GM23248 (cell line): ENCODE measurements at regions not wholly inside any gene's neighbourhood (a gene's known extent, or its start where the extent isn't known, plus 50 kb on each side); places are given as distances from the start of the nearest gene placed in this dataset.
"Not testable (repeated sequence)": the region's sequence is repeated elsewhere in the genome, so short reads cannot be mapped to it uniquely, and the experiment has no call there.

Experiments used
- DNase-seq: peaks from one replicate; pipeline ENCODE4 v3.0.0-alpha.2; 2015
- H2AFZ ChIP-seq: fragments of 200-600 bp; sonication (generic); 2 replicates; pipeline ENCODE4 v1.6.1; 2016; ENCODE audit warnings: antibody characterized with exemption
- H3F3A ChIP-seq: fragments of 200-600 bp; sonication (generic); 2 replicates; pipeline ENCODE4 v1.6.1; 2016; ENCODE audit warnings: mild to moderate bottlenecking, antibody characterized with exemption, mixed run types; ENCODE audit not compliant: insufficient read depth
- H3K27ac ChIP-seq: fragments of 200-600 bp; sonication (generic); 2 replicates; pipeline ENCODE4 v1.5.1; 2016; ENCODE audit warnings: mild to moderate bottlenecking
- H3K27me3 ChIP-seq: fragments of 200-600 bp; sonication (generic); replicated peaks from 2 replicates; pipeline ENCODE4 v1.6.1; 2016; ENCODE audit warnings: mild to moderate bottlenecking; ENCODE audit not compliant: insufficient read depth
- H3K36me3 ChIP-seq: fragments of 200-600 bp; sonication (generic); 2 replicates; pipeline ENCODE4 v1.6.1; 2016; ENCODE audit warnings: low read depth, mild to moderate bottlenecking
- H3K4me1 ChIP-seq: fragments of 200-600 bp; sonication (generic); 2 replicates; pipeline ENCODE4 v1.6.1; 2016; ENCODE audit warnings: mild to moderate bottlenecking; ENCODE audit not compliant: insufficient read depth
- H3K4me2 ChIP-seq: fragments of 200-600 bp; sonication (generic); one replicate; pipeline ENCODE4 v1.6.1; 2016; ENCODE audit warnings: mild to moderate bottlenecking; ENCODE audit not compliant: unreplicated experiment
- H3K4me3 ChIP-seq: fragments of 200-600 bp; sonication (generic); 2 replicates; pipeline ENCODE4 v1.5.1; 2016; ENCODE audit warnings: mild to moderate bottlenecking
- H3K79me2 ChIP-seq: fragments of 200-600 bp; sonication (generic); 2 replicates; pipeline ENCODE4 v1.6.1; 2016; ENCODE audit warnings: mild to moderate bottlenecking; ENCODE audit not compliant: insufficient read depth
- H3K9ac ChIP-seq: fragments of 200-600 bp; sonication (generic); 2 replicates; pipeline ENCODE4 v1.6.1; 2016; ENCODE audit warnings: mild to moderate bottlenecking
- H3K9me2 ChIP-seq: fragments of 200-600 bp; sonication (generic); 2 replicates; pipeline ENCODE4 v1.6.1; 2016; ENCODE audit warnings: mixed run types, mild to moderate bottlenecking, moderate library complexity; ENCODE audit not compliant: insufficient read depth
- H3K9me3 ChIP-seq: fragments of 200-600 bp; sonication (generic); one replicate; pipeline ENCODE4 v1.6.1; 2017; ENCODE audit warnings: low read depth
- H4K20me1 ChIP-seq: fragments of 200-600 bp; sonication (generic); 2 replicates; pipeline ENCODE4 v1.6.0; 2016; ENCODE audit not compliant: insufficient read depth
- EZH2 ChIP-seq: fragments of 200-600 bp; sonication (generic); IDR thresholded peaks from 2 replicates; pipeline ENCODE4 v1.6.1; 2018; ENCODE audit warnings: antibody characterized with exemption, mild to moderate bottlenecking; ENCODE audit not compliant: insufficient read depth, poor library complexity, severe bottlenecking
- EZH2phosphoT487 ChIP-seq: fragments of 200-600 bp; sonication (generic); IDR thresholded peaks from 2 replicates; pipeline ENCODE4 v1.6.1; 2018; ENCODE audit warnings: antibody characterized with exemption, moderate library complexity, mild to moderate bottlenecking, low read depth; ENCODE audit not compliant: insufficient read depth
- WGBS, 2 experiments: methylation state at CpG; one replicate each; pipeline ENCODE4 v1.1.6; 2015 to 2017; ENCODE audit warnings: low lambda C conversion rate in 2 of 2, low coverage in 1 of 2; ENCODE audit errors: missing lambda C conversion rate in 2 of 2; 5-methylcytosine and 5-hydroxymethylcytosine counted together
- in situ Hi-C: fragments of 300-500 bp; cut with MboI; formaldehyde crosslinking; loops from 2 replicates; pipeline ENCODE4 v1.15.0; 2020

DNA sequence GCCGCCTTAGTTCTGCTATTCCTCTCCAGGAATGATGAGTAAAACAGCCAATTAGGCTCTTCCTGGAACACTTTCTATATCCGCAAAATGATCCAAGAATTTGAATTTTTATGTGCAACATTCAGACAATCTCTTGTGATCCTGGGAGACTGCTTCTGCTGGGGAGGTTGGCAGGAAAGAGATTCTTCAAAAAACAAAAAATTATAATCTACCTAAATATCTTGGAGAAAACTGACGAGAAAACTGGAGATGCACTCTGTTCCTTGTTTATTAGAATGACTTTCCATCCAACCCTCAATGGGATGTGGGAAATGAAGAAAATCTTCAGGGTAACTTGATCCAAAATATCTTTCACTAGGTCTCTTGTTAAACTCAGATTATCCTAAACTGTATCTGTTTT, 346.3 kb upstream of the UBE2E2 start:
- no peaks in the 10 kb centered on the region for H3K79me2 ChIP-seq
- in situ Hi-C loops, result no loop called here
- no peaks in the 10 kb centered on the region for H4K20me1 ChIP-seq
- no peak overlapping the region for H3K4me2 ChIP-seq
- DNase-seq, result no peak
- no peak overlapping the region for H2AFZ ChIP-seq
- H3K9me3 ChIP-seq, result no peaks in the 10 kb centered on the region
- H3K27me3 ChIP-seq, result no peaks in the 10 kb centered on the region
- H3F3A ChIP-seq, result no peaks in the 10 kb centered on the region
- H3K27ac ChIP-seq, result no peak overlapping the region
- TF ChIP-seq EZH2phosphoT487 (no peak), EZH2 (no peak)
- H3K9ac ChIP-seq, result no peak overlapping the region
- 33 to 42% methylated on average over 3 of the region's 3 CpGs for WGBS, 2 experiments
- H3K4me1 ChIP-seq, result no peaks in the 10 kb centered on the region
- H3K36me3 ChIP-seq, result no peaks in the 10 kb centered on the region
- H3K4me3 ChIP-seq, result no peak overlapping the region
- H3K9me2 ChIP-seq, result no peaks in the 10 kb centered on the region

DNA sequence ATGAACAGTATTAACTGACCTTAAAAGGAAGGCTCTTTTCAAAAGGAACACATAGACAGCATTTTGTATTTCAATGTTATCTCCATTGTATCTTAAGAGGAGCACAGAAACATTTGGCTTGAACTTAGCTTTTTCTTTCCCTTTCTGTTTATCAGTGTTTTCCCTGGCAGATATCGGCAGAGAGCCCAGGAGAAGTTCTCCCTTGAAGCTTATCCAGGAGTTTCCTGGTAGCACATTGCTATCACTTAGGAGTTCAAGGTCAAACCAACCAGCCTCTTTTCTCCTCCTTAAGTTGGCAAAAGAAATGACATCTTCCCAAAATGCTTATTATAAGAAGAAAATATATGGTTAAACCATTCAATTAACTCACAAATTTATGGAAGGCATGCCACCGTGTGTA, 344.6 kb upstream of the UBE2E2 start:
- Histone ChIP-seq H3K4me2 (no peak overlapping the region), H4K20me1 (no peaks in the 10 kb centered on the region), H3K79me2 (no peaks in the 10 kb centered on the region), H3K4me1 (no peaks in the 10 kb centered on the region), H3K27me3 (no peaks in the 10 kb centered on the region), H3K27ac (no peak overlapping the region), H3K36me3 (no peaks in the 10 kb centered on the region), H3K9ac (no peak overlapping the region), H3K9me2 (no peaks in the 10 kb centered on the region), H2AFZ (no peak overlapping the region), H3K9me3 (no peaks in the 10 kb centered on the region), H3F3A (no peaks in the 10 kb centered on the region), H3K4me3 (no peak overlapping the region)
- WGBS, 2 experiments, result 17 to 19% methylated on average over 2 of the region's 2 CpGs
- in situ Hi-C loops, result no loop called here
- TF ChIP-seq EZH2phosphoT487 (no peak), EZH2 (no peak)
- no peak for DNase-seq

DNA sequence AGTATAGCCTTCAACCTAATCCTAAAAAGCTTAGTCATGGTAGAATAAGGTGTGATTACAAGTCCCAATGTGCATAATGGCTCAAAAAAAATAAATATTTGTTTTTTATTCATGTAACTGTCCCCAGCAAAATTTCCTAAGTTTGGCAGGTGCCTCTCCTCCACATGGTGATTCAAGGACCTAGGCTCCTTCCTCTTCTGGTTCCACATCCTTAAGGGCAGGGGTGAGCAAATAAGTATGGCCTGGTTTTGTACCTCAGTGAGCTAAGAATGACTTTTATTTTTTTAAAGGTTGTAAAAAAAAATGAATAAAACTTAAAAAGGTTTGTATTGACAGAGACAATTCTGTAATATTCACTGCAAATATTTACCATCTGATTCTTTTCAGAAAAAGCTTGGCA, 343.5 kb upstream of the UBE2E2 start:
- H3K4me1 ChIP-seq, result no peaks in the 10 kb centered on the region
- no peak overlapping the region for H3K4me3 ChIP-seq
- no peaks in the 10 kb centered on the region for H3K79me2 ChIP-seq
- no peak overlapping the region for H3K9ac ChIP-seq
- H3K36me3 ChIP-seq, result no peaks in the 10 kb centered on the region
- in situ Hi-C loops, result no loop called here
- no peak for DNase-seq
- no peak overlapping the region for H2AFZ ChIP-seq
- no peak for TF ChIP-seq EZH2phosphoT487
- no peak for TF ChIP-seq EZH2
- H3K9me2 ChIP-seq, result no peaks in the 10 kb centered on the region
- no peaks in the 10 kb centered on the region for H3K9me3 ChIP-seq
- no peaks in the 10 kb centered on the region for H4K20me1 ChIP-seq
- H3K27me3 ChIP-seq, result no peaks in the 10 kb centered on the region
- H3K4me2 ChIP-seq, result no peak overlapping the region
- H3K27ac ChIP-seq, result no peak overlapping the region
- H3F3A ChIP-seq, result no peaks in the 10 kb centered on the region

DNA sequence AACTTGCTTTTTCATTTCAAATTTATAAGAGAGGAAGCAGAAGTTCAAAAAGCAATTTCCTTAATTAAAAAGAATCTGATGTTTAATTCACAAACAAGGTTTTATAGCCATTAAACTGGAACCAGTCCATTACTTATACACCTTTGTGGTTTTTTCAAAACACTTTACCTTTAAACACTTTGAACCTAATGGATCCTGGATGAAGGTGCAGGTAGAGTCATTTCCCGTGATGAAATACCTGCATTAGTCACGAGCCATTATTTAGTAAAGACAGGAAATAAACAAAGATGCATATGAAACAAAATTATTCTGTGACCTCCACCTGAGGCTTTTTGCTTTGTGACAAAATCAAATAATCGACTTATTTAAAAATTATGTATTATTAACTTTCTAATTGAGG, 341.7 kb upstream of the UBE2E2 start:
- Histone ChIP-seq H4K20me1 (no peaks in the 10 kb centered on the region), H3K4me3 (no peak overlapping the region), H3K9ac (no peak overlapping the region), H3K9me2 (no peaks in the 10 kb centered on the region), H3K4me2 (no peak overlapping the region), H3K36me3 (no peaks in the 10 kb centered on the region), H3K9me3 (no peaks in the 10 kb centered on the region), H3K79me2 (no peaks in the 10 kb centered on the region), H2AFZ (no peak overlapping the region), H3K27ac (no peak overlapping the region), H3K27me3 (no peaks in the 10 kb centered on the region), H3F3A (no peaks in the 10 kb centered on the region), H3K4me1 (no peaks in the 10 kb centered on the region)
- in situ Hi-C loops, result no loop called here
- 45 to 60% methylated on average over 3 of the region's 3 CpGs for whole genome bisulfite sequencing, 2 experiments
- no peak for DNase-seq
- TF ChIP-seq EZH2phosphoT487 (no peak), EZH2 (no peak)

DNA sequence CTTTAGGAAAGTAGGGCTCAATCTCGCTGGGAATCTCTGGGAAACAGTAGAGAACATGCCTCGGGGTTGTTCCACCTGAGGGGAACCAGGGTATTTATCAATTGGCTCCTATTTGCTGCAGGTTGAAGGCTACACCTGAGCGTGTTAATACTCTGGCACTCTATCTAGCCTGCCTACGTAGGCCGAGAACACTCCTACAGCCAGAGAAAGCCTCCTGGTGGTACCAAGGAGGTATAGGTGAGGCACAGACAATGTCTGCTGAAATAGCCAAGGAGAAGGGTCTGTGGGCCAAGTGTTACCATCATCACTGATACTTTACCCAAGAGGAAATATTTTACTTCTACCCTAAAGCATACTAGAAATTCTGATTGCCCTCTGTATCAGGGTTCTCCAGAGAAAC, 341.0 kb upstream of the UBE2E2 start:
- H3K27ac ChIP-seq, result no peak overlapping the region
- H2AFZ ChIP-seq, result no peak overlapping the region
- H3K27me3 ChIP-seq, result no peaks in the 10 kb centered on the region
- H4K20me1 ChIP-seq, result no peaks in the 10 kb centered on the region
- H3K4me2 ChIP-seq, result no peak overlapping the region
- no peaks in the 10 kb centered on the region for H3K36me3 ChIP-seq
- no peaks in the 10 kb centered on the region for H3K4me1 ChIP-seq
- no peaks in the 10 kb centered on the region for H3F3A ChIP-seq
- 34 to 44% methylated on average over 5 of the region's 5 CpGs for WGBS, 2 experiments
- no peaks in the 10 kb centered on the region for H3K9me3 ChIP-seq
- no peaks in the 10 kb centered on the region for H3K79me2 ChIP-seq
- no peak overlapping the region for H3K9ac ChIP-seq
- in situ Hi-C loops, result no loop called here
- no peak overlapping the region for H3K4me3 ChIP-seq
- no peak for TF ChIP-seq EZH2
- no peak for TF ChIP-seq EZH2phosphoT487
- no peak for DNase-seq
- no peaks in the 10 kb centered on the region for H3K9me2 ChIP-seq

DNA sequence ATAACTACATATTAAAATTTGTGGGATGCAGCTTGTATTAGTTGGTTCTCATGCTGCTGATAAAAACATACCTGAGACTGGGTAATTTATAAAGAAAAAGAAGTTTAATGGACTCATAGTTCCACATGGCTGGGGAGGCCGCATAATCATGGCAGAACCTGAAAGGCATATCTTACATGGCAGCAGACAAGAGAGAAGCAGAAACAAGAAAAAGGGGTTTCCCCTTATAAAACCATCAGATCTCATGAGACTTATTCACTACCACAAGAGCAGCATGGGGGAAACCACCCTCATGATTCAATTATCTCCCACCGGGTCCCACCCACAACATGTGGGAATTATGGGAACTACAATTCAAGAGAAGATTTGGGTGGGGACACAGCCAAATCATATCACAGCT, 320.3 kb upstream of the UBE2E2 start:
- H3K9ac ChIP-seq, H3K79me2 ChIP-seq, H3K9me2 ChIP-seq, H3K36me3 ChIP-seq, H3K4me3 ChIP-seq, H3F3A ChIP-seq, H3K9me3 ChIP-seq, DNase-seq, H3K4me1 ChIP-seq, H4K20me1 ChIP-seq, H3K27me3 ChIP-seq, H2AFZ ChIP-seq, H3K4me2 ChIP-seq, in situ Hi-C loops, H3K27ac ChIP-seq: not testable (repeated sequence)
- WGBS, 2 experiments, result 68 to 81% methylated on average over 2 of the region's 2 CpGs
